Neural cell (in vitro differentiated cells): ENCODE measurements at regions not wholly inside any gene's neighbourhood (a gene's known extent, or its start where the extent isn't known, plus 50 kb on each side); places are given as distances from the start of the nearest gene placed in this dataset.
"Not testable (repeated sequence)": the region's sequence is repeated elsewhere in the genome, so short reads cannot be mapped to it uniquely, and the experiment has no call there.

Source experiments
- H2AFZ ChIP-seq: fragments of 200-600, 300-800 bp; sonication (generic), shearing (Covaris generic); 2 replicates; pipeline ENCODE4 v1.6.0; 2014; ENCODE audit warnings: low read depth, mild to moderate bottlenecking, antibody characterized with exemption, low read length, moderate library complexity
- H3F3A ChIP-seq: fragments of 200-600 bp; shearing (Covaris generic); 2 replicates; pipeline ENCODE4 v1.6.1; 2016; ENCODE audit warnings: mild to moderate bottlenecking, moderate library complexity, mixed read lengths, antibody characterized with exemption, low read length; ENCODE audit not compliant: insufficient read depth, poor library complexity, severe bottlenecking
- H3K27ac ChIP-seq: fragments of 200-600, 300-800 bp; sonication (generic), shearing (Covaris generic); 2 replicates; pipeline ENCODE4 v1.5.1; 2014; ENCODE audit warnings: mild to moderate bottlenecking, low read length, moderate library complexity
- H3K27me3 ChIP-seq: fragments of 300-800, 200-600 bp; sonication (generic), shearing (Covaris generic); 2 replicates; pipeline ENCODE4 v1.6.0; 2014; ENCODE audit warnings: mild to moderate bottlenecking, low read depth, low read length, moderate library complexity; ENCODE audit not compliant: insufficient read depth
- H3K36me3 ChIP-seq: fragments of 300-800, 200-600 bp; sonication (generic), shearing (Covaris generic); 2 replicates; pipeline ENCODE4 v1.5.1; 2014; ENCODE audit warnings: mild to moderate bottlenecking, antibody characterized with exemption, low read length, moderate library complexity; ENCODE audit not compliant: insufficient read depth
- H3K4me2 ChIP-seq: fragments of 300-800, 200-600 bp; sonication (generic), shearing (Covaris generic); 2 replicates; pipeline ENCODE4 v1.6.0; 2014; ENCODE audit warnings: mild to moderate bottlenecking, low read length
- H3K4me3 ChIP-seq: fragments of 300-800, 200-600 bp; sonication (generic), shearing (Covaris generic); 2 replicates; pipeline ENCODE4 v1.5.1; 2014; ENCODE audit warnings: mild to moderate bottlenecking, low read length, moderate library complexity
- H3K79me2 ChIP-seq: fragments of 200-600 bp; shearing (Covaris generic); replicated peaks from 2 replicates; pipeline ENCODE4 v1.6.0; 2014; ENCODE audit warnings: mild to moderate bottlenecking, low read length, moderate library complexity; ENCODE audit not compliant: insufficient read depth
- H3K9ac ChIP-seq: fragments of 300-800, 200-600 bp; sonication (generic), shearing (Covaris generic); 2 replicates; pipeline ENCODE4 v1.6.1; 2016; ENCODE audit warnings: mild to moderate bottlenecking, low read length, mixed read lengths
- H3K9me2 ChIP-seq: fragments of 200-600 bp; shearing (Covaris generic); 2 replicates; pipeline ENCODE4 v1.6.1; 2016; ENCODE audit warnings: mild to moderate bottlenecking, low read length, mixed read lengths; ENCODE audit not compliant: insufficient read depth
- H3K9me3 ChIP-seq: fragments of 200-600, 300-800 bp; sonication (generic), shearing (Covaris generic); 2 replicates; pipeline ENCODE4 v1.6.1; 2016; ENCODE audit warnings: mild to moderate bottlenecking, mixed run types, low read length, moderate library complexity, mixed read lengths
- H4K20me1 ChIP-seq: fragments of 200-600 bp; shearing (Covaris generic); 2 replicates; pipeline ENCODE4 v1.6.1; 2016; ENCODE audit warnings: mild to moderate bottlenecking, mixed run types; ENCODE audit not compliant: insufficient read depth
- EP300 ChIP-seq: fragments of 450-650 bp; conservative IDR thresholded peaks from 2 replicates; pipeline ENCODE4 v1.6.1; 2014; ENCODE audit warnings: antibody characterized with exemption, mild to moderate bottlenecking, moderate library complexity; ENCODE audit not compliant: poor library complexity, severe bottlenecking
- EZH2 ChIP-seq: fragments of 200-600, 300-800 bp; shearing (Covaris generic), sonication (generic); IDR thresholded peaks from 2 replicates; pipeline ENCODE4 v1.6.1; 2014; ENCODE audit warnings: antibody characterized with exemption, low read length, borderline replicate concordance, mild to moderate bottlenecking; ENCODE audit not compliant: insufficient read depth, poor library complexity, severe bottlenecking
- MXI1 ChIP-seq: fragments of 450-650 bp; conservative IDR thresholded peaks from 2 replicates; pipeline ENCODE4 v1.6.1; 2014; ENCODE audit warnings: antibody characterized with exemption, mild to moderate bottlenecking; ENCODE audit not compliant: poor library complexity, severe bottlenecking
- POLR2AphosphoS5 ChIP-seq: IDR thresholded peaks from 2 replicates; pipeline ENCODE4 v1.6.1; 2012
- RAD21 ChIP-seq: fragments of 450-650 bp; conservative IDR thresholded peaks from 2 replicates; pipeline ENCODE4 v1.6.1; 2014; ENCODE audit warnings: antibody characterized with exemption, mild to moderate bottlenecking, moderate library complexity
- SMC3 ChIP-seq: fragments of 450-650 bp; conservative IDR thresholded peaks from 2 replicates; pipeline ENCODE4 v1.6.1; 2014; ENCODE audit warnings: antibody characterized with exemption, mild to moderate bottlenecking, moderate library complexity; ENCODE audit not compliant: poor library complexity
- TAF1 ChIP-seq: IDR thresholded peaks from 2 replicates; pipeline ENCODE4 v1.6.1; 2012; ENCODE audit warnings: low read depth
- TF ChIP-seq, protein P1 (sequence below): fragments of 450-650 bp; IDR thresholded peaks from 2 replicates; pipeline ENCODE4 v1.5.1; 2014; ENCODE audit warnings: antibody characterized with exemption, mild to moderate bottlenecking, moderate library complexity; ENCODE audit not compliant: poor library complexity, severe bottlenecking
- TF ChIP-seq, protein P2 (sequence below): IDR thresholded peaks from 2 replicates; pipeline ENCODE4 v1.6.1; 2012; ENCODE audit warnings: borderline replicate concordance

DNA sequence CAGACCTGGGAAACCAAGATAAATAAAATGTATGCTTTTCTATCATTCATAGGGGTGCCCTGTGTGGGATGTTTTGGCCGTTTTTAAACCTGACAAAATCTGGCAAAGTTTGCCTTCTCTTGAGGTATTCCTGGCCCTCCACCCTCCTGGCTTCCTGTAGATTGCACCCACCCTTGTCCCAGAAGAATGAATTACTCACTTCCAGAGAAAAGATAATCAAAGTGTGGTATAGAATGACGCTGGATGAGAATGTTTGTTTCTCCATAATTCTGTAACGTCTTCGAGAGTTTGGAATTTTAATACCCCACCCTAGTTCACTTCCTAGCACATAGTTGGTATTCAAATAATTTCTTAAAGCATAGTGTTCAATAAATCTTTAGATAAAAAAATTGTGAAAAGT lies 519.7 kb upstream of the PFKP start:
- H3K9me3 ChIP-seq: no peaks in the 10 kb centered on the region
- no peaks in the 10 kb centered on the region for H3F3A ChIP-seq
- H3K27ac ChIP-seq: no peak overlapping the region
- no peak overlapping the region for H3K4me3 ChIP-seq
- no peaks in the 10 kb centered on the region for H3K27me3 ChIP-seq
- no peak overlapping the region for H3K4me2 ChIP-seq
- no peaks in the 10 kb centered on the region for H3K36me3 ChIP-seq
- H3K9ac ChIP-seq: no peak overlapping the region
- no peak for TF ChIP-seq EZH2
- H4K20me1 ChIP-seq: no peaks in the 10 kb centered on the region
- H3K79me2 ChIP-seq: no peaks in the 10 kb centered on the region
- H3K9me2 ChIP-seq: no peaks in the 10 kb centered on the region
- H2AFZ ChIP-seq: no peak overlapping the region

DNA sequence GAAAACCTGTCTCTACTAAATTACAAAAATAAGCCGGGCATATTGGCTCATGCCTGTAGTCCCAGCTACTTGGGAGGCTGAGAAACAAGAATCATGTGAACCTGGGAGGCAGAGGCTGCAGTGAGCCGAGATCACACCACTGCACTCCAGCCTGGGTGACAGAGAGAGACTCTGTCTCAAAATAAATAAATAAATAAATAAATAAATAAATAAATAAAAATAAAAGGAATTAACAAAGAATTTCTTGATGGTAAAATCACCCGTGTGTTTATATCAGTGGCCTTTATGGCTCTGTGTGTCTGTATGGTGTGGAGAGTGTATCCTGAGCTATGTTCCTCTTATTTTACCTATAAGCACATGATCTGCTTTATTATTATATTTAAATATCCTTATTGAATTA lies 520.5 kb upstream of the PFKP start:
- H3K9ac ChIP-seq, H3K9me3 ChIP-seq, H3K4me2 ChIP-seq, H3K27me3 ChIP-seq, H4K20me1 ChIP-seq, H3K36me3 ChIP-seq, H3K9me2 ChIP-seq, H2AFZ ChIP-seq, H3K4me3 ChIP-seq, H3F3A ChIP-seq, H3K27ac ChIP-seq, H3K79me2 ChIP-seq: not testable (repeated sequence)

DNA sequence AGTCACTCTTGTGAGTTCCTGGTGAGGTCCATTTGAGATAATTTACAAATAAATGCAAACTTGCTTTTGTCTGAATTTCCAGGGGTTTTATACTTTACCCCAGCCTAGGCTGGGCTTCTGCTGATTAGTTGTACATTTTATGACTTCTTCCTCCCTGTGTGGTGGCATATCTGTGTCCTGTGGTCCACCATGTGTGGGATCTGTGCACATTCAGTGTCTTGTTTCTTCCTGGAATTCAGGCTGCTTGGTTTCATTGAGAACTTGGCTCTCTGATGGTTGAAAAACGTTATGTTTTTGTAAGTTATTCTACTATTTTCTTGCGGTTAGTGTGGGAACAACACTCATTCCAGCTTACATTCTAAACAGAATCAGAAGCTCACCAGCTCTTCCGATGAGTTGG lies 523.4 kb upstream of the PFKP start:
- TF ChIP-seq RAD21: no peak
- TF ChIP-seq SMC3: no peak
- TF ChIP-seq, protein P1, sequence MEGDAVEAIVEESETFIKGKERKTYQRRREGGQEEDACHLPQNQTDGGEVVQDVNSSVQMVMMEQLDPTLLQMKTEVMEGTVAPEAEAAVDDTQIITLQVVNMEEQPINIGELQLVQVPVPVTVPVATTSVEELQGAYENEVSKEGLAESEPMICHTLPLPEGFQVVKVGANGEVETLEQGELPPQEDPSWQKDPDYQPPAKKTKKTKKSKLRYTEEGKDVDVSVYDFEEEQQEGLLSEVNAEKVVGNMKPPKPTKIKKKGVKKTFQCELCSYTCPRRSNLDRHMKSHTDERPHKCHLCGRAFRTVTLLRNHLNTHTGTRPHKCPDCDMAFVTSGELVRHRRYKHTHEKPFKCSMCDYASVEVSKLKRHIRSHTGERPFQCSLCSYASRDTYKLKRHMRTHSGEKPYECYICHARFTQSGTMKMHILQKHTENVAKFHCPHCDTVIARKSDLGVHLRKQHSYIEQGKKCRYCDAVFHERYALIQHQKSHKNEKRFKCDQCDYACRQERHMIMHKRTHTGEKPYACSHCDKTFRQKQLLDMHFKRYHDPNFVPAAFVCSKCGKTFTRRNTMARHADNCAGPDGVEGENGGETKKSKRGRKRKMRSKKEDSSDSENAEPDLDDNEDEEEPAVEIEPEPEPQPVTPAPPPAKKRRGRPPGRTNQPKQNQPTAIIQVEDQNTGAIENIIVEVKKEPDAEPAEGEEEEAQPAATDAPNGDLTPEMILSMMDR: no peak
- TF ChIP-seq EP300: no peak
- TF ChIP-seq MXI1: no peak
- TF ChIP-seq, protein P2, sequence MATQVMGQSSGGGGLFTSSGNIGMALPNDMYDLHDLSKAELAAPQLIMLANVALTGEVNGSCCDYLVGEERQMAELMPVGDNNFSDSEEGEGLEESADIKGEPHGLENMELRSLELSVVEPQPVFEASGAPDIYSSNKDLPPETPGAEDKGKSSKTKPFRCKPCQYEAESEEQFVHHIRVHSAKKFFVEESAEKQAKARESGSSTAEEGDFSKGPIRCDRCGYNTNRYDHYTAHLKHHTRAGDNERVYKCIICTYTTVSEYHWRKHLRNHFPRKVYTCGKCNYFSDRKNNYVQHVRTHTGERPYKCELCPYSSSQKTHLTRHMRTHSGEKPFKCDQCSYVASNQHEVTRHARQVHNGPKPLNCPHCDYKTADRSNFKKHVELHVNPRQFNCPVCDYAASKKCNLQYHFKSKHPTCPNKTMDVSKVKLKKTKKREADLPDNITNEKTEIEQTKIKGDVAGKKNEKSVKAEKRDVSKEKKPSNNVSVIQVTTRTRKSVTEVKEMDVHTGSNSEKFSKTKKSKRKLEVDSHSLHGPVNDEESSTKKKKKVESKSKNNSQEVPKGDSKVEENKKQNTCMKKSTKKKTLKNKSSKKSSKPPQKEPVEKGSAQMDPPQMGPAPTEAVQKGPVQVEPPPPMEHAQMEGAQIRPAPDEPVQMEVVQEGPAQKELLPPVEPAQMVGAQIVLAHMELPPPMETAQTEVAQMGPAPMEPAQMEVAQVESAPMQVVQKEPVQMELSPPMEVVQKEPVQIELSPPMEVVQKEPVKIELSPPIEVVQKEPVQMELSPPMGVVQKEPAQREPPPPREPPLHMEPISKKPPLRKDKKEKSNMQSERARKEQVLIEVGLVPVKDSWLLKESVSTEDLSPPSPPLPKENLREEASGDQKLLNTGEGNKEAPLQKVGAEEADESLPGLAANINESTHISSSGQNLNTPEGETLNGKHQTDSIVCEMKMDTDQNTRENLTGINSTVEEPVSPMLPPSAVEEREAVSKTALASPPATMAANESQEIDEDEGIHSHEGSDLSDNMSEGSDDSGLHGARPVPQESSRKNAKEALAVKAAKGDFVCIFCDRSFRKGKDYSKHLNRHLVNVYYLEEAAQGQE: no peak
- TF ChIP-seq EZH2: no peak
- no peak for TF ChIP-seq TAF1
- no peak for TF ChIP-seq POLR2AphosphoS5
- H3K9ac ChIP-seq: no peak overlapping the region
- H3K9me3 ChIP-seq: no peaks in the 10 kb centered on the region
- no peak overlapping the region for H2AFZ ChIP-seq
- no peaks in the 10 kb centered on the region for H3K79me2 ChIP-seq
- no peaks in the 10 kb centered on the region for H3K9me2 ChIP-seq
- H3K27ac ChIP-seq: no peak overlapping the region
- no peak overlapping the region for H3K4me3 ChIP-seq
- H3F3A ChIP-seq: no peaks in the 10 kb centered on the region
- H4K20me1 ChIP-seq: no peaks in the 10 kb centered on the region
- H3K36me3 ChIP-seq: no peaks in the 10 kb centered on the region
- no peaks in the 10 kb centered on the region for H3K27me3 ChIP-seq
- no peak overlapping the region for H3K4me2 ChIP-seq
